Femur (tissue), 1 donor: ENCODE measurements at regions not wholly inside any gene's neighbourhood (a gene's known extent, or its start where the extent isn't known, plus 50 kb on each side); places are given as distances from the start of the nearest gene placed in this dataset.
"Not testable (repeated sequence)": the region's sequence is repeated elsewhere in the genome, so short reads cannot be mapped to it uniquely, and the experiment has no call there.

ENCODE experiments used
- DNase-seq: peaks from one replicate; pipeline ENCODE4 v3.0.0-alpha.2; 2017

DNA sequence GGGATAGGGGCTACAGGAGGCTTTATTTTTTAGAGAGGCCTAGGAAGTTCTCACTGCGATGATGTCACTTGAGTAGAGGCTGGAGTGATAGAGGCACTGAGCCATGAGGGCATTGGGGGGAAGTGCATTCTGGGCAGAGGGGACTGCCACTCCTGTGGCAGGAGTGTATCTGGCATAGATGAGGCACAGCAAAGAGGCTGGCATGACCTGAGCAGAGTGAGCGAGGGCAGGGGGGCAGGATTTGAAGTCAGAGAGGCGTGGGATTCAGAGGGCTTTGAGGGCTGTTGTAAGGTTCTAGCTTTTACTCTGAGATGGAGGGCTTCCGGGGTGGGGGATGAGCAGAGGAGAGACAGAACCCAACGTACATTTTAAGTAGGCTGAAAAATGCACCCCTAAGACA lies 91.9 kb upstream of the SH3PXD2B start:
- no peak for DNase-seq

DNA sequence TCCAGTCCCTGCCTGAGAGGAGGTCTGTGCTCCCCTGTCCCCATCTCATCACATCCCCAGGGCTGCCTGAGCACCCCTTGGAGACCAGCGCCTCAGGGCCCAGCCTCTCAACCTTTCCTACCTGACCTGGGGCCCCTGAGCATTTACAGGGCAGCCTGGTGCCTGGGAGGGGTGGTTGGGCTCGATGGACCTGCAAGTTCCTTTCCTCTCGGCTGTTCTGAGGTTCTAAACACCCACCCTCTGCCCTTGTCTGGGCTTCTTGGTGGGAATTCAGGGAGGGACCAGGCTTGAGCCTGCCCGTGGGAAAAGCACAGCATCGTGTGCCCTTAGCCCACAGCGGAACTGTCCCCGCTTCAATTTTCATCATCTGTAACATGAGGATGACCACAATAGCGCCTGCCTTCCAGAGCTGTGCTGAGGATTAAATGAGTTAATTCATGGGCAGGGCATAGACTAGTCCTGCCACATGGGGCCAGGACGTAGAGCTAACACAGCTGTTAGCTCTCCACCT lies 91.0 kb upstream of the SH3PXD2B start:
- DNase-seq: no peak

DNA sequence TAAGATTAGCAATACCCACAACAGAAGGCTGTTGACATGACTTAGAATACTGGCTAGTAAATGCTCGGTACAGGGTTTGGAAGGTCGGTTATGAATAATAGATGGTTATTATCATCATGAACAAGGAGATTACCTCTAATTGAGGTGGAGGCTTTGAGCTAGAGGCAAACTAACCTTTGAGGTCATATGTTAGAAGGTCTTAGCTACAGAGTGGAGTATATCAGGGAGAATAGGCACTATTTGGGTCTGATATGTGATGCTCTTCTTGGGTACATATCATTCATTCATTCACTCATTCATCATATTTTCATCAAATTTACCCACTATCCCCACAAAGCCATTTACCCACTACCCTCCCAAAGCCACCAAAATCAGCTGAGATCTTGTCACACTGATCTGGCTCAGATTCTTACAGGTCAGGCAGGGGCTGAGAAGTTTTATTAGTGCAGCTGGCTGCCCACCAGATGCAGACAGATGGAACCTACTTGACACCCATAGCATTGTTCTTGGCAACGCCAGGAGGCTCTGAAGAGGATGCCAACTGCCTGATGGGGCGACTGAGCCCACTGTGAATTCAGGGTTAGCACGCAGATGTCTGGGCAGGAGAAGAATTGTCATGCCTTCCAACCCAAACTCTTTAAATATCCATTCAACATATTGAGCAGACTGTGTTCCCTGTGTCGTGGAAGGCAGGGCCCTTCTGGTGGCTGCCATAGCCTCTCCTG lies 90.2 kb upstream of the SH3PXD2B start:
- DNase-seq: peak; percentile 55

DNA sequence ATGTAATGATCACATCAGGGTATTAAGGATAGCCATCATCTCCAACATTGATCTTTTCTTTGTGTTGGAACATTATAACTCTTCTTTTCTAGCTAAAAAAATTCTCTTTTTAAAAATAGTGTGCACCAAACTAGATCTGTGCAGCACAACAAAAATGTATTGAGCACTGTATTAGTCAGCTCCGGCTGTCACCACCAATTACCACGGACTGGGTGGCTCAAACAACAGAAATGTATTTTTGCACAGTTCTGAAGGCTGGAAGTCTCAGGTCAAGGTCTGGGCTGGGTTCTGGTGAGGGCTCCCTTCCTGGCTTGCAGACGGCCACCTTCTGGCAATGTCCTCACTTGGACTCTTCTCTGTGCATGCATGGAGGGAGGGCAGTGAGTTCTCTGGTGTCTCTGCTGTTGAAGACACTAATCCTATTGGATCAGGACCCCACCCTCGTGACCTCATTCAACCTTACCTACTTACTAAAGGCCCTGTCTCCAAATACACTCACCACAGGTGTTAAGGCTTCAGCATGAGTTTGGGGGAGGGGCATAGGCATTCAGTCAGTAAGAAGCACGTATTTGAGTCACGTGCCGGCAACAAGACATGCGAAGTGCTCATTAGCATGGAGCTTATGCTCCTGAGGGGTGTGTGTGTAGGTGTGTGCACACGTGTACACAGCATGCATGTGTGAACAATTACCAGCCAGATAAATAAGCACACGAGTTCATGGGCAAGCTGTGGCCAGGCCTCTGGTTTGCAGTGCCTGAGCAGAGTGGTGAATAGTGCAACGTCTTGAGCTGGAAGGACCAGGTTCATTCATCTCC lies 89.4 kb upstream of the SH3PXD2B start:
- no peak for DNase-seq

DNA sequence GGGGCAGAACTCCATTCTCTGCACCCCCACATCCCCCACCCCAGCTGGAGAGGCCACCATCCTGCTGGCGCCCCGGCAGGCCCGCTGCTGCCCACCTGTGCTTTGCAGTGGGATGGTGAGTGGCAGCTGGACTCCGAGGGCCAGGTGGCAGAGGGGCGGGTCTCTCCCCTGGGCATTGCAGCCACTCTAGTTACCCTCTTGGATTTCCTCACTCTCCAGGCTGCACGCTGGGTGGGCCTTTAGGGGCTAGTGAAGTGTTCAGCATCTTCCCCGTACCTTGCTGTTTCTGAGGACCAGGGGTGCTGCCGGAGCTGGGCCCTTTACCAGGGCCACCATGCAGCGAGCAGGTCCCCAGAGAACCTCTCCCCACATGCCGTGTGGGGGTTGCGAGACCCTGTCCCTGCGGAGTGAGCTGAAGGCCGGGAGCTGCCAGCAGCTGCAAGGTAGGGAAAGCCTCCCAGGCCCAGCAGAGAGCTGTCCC lies 88.4 kb upstream of the SH3PXD2B start:
- DNase-seq: no peak

DNA sequence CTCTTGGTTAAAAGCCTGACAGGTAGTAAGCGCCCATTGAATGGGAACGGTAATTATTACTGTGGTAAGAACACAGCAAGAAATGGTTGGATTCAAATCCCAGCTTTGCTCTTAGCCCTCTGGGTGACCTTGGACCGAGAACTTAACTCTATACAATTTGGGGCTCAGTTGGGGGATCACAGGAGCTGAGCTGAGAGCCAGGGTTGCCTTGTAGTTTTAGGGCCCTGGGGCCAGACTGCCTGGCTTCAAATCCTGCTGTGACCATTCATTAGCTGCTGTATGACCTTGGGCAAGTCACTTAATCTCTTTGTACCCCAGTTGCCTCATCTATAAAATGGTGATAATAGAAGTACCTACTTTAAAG lies 87.4 kb upstream of the SH3PXD2B start:
- no peak for DNase-seq

DNA sequence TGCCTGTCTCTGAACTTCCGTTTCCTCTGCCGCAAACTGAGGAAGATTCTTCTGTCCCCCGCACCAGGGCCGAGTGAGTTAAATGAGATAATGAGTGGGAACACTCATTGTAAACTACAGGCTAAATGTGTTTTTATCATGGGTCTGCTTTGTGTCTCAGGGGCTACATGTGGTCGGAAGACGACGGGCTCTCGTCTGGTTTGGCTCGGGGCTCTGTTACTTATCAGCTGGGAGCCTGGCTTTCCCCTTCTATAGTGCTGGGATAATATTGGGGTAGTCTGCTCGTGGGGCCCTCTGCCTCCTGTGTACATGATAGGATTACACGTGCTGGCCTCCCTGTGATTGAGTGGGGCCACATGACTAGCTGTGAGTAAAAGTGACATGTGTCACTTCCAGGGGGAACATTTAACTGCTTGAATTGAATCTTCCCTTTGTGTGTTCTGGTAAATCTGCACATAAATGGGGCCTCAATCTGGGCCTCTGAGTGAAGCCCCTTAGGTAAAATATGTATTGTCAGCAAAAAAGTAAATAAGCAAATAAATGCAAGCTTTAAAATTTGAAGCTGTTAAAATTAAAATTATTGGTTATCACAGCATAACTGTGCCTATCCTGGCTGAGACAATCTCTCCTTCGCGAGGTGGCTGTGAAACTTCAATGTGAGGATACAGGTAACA lies 86.9 kb upstream of the SH3PXD2B start:
- DNase-seq: no peak

DNA sequence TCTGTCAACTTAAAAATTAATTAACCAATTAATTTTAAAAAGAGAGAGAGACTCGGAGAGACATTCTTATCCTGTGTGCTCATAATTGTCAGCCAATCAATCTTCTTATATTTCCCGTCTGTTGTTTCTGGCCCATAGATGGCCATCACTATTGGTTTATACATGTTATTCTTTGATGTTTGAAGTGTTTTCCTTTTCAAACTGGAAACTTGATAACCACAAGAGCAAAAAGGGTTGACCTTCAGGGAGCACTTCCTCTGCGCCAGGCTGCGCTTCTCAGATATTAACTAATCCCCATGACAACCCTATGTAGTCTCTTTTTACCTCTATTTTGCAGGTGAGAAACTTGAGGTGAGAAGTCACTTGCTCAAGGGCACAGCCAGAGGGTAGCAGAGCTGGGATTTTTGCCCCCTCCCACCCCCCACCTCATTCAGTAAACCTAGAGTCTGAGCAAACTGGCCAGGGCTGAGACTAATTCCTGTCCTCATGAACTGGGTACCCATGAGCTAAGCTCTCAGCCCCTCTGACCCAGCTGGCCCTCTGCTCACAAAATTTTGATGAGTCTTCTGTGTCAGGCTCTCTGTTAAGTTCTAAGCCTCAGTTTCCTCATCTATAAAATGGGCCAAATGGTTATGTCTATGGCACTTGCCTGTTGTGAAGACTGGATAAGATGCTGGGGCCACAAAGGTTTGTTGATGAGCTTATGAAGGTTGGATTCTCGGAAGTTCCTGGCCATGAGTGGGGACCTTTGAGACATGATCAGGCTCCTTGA lies 86.0 kb upstream of the SH3PXD2B start:
- DNase-seq: no peak

DNA sequence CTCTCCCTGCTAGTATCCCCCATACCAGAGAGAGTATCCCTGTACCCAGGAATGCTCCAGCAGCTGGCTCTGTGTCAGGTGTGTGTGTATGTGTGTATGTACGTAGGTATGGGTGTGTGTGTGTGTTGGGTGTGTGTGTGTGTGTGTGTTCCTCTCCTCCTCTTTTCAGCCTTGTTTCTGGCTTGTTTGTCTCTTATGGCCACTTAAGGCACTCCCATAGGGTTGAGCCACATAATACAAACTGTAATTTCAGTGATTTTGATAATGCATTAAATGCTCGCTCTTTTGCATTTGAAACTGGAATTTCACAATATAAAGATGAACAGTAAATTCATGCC lies 80.8 kb upstream of the SH3PXD2B start:
- DNase-seq: no peak

DNA sequence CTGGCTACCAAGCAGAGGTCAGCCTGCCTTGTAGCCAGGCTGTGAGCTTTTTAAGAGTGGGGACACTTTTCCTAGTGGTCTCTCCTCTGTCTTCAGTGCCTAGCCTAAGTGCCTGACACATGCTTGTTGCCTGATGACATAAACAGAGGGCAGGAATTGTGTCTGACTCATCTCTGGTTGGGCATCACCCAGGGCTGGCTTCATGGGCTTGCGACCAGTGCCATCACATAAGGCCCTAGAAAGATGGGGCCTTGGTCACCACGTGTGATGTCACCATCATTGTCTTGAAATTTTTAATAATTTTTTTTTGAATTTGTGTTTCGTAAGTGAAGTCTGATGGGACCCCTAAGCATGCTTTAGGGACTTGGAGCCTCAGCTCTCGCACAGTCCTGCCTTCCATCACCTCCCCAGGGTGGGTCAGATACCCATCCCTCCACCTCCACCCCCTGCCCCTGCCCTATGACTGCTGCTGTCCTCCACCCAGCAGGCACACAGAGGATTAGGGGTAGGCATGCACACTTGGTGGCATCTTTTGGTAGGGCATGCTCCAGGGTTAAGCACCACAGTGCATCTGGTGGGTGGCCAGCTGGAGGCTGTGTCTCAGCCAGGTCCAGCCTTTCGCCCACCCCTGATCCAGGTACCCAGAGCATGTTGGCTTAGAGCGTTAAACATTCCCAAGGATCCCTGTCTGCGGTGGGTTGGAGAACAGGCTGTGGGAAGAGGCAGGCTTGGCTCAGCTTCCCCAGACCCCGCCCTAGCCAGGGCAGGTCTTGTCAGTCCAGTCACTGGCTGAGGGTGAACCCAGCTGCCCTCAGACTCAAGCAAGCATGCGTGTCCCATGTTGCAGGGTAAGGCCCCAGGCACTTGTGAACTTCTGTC lies 80.1 kb upstream of the SH3PXD2B start:
- no peak for DNase-seq

DNA sequence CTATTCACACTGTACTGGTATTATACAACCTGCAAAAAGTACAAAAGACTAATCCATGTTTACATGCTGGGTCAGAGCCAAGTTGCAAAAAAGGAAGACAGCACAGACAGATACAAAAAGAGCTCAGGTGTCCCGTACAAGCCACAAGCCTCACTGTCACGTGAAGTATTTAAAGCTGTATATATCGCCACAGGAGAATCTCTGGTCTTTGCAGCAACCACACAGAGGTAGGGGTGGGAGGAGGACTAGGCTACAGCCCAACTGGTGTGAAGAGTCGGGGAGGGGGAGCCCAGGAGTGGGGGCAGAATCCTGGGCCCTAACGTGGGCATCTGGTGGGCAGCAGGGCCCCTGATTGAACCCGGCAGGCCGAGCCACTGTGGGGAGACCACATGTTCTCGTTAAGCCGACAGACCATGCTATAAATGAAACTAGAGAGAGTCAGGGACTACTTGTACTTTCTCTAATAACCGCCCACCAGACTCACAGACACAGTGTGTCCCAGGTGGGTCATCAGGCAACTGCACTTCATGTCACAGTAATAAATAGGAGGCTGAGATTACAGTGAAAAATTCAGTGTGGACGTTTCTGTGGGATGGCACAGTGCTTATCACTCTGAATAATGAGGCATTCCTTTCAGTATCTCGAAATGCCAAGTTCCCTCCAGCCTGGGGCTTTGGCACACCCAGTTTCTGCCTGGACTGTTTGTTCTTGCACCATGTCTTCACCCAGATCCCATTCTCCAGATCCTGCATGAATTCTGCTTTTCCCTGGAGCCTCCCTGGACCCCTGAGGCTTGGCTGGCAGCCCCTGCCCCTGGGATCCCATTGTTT lies 79.3 kb upstream of the SH3PXD2B start:
- no peak for DNase-seq

DNA sequence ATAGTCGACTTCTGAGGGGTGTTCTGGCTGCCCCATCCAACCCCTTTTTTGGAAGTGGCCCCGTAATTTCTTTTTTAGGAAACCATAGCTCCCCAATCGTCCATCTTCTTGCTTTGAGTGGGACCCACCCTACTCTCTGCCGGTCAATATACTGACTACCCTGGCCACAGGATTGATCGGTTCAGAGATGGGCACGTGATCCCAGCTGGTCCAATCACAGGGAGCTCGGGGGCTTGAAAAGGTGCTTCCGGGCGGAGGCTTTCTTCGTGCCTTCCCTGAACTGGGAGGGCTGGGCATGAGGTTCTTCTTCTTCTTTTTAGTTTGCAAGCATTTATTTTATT lies 78.7 kb upstream of the SH3PXD2B start:
- DNase-seq: no peak

DNA sequence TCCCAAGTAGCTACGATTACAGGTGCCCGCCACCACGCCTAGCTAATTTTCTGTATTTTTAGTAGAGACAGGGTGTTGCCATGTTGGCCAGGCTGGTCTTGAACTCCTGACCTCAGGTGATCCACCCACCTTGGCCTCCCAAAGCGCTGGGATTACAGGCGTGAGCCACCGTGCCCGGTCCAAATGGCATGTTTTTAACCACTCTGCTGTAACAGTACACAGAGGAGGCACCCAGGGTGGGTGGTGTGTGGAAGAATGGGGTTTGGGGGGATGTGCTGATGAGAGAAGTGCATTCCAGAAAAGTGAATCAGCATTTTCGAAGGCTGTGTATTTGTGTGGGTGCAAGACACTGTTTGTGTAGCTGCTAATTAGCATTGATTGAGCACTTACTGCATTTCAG lies 78.1 kb upstream of the SH3PXD2B start:
- not testable (repeated sequence) for DNase-seq

DNA sequence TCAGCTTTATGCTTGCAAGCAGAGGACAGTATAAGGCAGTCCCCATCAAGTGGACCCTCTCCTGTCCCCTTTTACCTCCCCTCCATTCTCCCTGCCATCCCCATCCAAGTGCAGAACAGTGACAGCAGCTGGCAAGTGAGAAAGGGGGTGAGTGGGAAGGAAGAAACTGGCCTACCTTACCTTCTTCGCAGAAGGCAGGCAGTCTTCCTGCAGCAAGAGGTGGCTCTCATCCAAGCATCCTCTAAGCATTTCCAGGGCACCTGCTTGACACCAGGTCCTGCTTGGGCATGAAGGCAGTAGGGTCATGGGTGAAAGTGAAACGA lies 77.3 kb upstream of the SH3PXD2B start:
- no peak for DNase-seq

DNA sequence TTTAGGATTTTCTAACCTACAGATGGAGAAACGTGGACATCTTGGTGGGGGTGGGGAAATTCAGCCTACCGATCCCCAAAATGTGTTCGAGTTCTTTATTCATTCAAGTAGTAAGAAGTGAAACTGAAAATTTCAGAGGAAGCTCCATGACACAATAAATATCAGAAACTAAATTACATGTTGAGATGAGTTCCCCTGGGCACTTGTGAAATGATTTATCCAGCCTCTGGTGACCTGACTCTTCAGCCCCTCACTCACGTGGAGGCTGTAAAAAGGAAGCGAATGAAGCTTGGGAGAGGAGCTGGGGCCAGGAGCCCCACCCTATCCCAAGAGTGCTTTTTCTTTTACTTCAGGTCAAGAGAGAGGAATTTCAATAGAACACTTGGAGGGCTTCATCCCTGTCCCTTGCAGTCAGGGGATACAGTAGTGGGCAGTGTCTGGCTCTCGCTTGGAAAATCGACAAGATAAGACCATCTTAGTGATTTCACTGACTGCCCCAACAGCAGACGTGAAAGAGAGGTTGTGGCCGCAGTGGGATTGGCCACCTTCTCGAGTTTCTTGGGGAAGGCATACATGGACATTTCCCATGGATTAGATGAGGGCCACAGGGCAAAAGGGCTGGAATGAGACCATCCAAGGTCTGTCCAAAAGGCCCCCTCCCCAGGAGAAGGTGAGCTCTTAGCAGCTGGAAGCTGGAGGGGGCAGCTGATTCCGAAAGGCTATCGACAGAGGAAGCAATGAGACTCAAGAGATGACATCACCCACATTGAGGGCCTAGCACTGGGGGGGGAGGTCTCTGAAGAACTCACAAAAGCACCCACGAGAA lies 76.8 kb upstream of the SH3PXD2B start:
- no peak for DNase-seq

DNA sequence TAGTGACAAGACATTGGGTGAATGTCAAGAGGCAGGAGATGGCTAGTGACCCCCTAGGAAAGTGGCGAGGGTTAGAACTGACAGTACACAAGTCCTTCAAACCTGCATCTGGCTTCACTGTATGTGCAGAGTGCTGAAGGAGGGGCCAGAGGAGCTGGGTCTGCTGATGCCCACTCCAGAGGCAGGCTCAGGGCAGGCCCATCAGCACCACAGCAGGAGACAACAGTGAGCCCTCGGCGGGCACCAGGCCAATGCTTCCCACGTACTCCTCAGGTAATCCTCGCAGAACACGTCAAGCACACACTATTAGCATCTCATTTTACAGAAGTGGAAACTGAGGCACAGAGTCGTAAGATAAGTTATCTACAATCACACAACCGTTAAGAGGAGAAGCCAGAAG lies 76.1 kb upstream of the SH3PXD2B start:
- no peak for DNase-seq

DNA sequence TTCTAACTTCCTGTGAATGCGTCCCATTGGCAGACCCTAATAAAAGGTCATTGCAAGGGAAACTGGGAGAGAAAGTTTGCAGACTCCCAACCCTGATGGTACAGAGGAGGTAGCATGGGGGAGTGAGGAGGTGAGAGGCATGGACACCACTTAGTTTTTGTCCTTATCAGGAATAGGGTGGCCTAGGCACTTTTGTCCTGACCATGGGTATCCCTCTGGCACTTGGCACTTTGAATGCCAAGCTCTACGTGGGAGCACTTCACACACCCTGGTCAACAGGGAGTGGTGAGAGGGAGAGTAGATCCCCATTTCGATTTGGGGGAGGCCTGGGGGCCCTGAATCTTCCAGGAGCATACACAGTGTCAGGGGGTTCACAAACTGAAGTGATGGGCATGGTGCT lies 75.6 kb upstream of the SH3PXD2B start:
- DNase-seq: no peak

DNA sequence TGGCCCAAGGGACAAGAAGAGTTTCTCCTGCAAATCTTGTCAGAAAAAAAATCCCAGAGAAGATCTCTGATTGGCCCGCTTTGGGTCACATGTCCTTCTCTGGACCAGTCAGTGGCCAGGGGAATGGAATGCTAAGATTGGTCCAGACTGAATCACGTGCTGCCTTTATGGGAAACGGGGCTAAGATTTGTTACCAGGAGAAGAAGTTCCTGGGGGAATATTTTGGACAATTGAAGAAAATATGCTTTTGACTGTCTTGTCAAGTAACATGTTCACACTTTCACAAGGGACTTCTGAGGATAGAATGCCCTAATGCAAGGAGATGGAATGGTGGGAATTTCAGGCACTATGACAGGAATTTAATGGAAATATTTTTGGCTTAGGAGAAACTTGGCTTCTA lies 74.1 kb upstream of the SH3PXD2B start:
- DNase-seq: no peak

DNA sequence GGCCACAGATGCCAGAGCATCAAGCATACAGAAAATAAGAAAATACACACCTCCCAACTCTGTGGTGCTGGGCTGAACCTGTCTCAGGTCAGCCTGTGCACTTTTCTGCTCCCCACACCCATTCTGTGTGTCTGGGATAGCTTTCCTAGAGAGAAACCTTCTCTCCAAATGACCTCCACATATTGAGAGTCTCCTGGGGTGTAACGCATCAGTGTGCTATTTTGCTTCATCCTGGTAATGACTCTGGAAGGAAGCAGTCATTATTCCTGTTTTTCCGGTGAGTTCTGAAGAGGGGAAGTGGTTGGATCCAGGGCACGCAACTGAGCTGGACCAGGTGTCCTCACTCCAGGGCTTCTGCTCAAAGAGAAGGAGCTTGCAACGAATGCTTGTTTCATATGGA lies 73.2 kb upstream of the SH3PXD2B start:
- DNase-seq: no peak

DNA sequence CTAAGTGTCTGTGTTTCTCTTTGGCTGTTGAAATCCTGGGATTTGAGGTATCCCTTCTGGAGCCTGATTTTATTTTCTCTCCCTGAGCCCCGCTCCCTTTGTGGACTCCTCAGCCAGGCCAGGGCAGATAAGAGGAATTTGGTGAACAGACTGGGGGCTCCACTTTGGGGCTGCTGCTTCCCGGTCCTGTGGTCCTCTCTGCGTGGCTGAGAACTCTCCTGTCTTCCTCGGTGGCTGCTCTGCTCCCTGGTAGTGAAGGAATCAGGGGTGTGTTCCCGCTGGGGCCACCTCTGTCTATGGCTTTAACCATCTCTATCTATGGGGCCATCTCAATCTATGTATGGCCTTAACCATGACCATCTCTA lies 71.7 kb upstream of the SH3PXD2B start:
- DNase-seq: no peak
